MM.1S (cell line): ENCODE measurements at regions not wholly inside any gene's neighbourhood (a gene's known extent, or its start where the extent isn't known, plus 50 kb on each side); places are given as distances from the start of the nearest gene placed in this dataset.

Experiments
- DNase-seq: peaks from one replicate; pipeline ENCODE4 v3.0.0-alpha.2; 2015
- H2AFZ ChIP-seq: fragments of 300-600 bp; sonication (generic); 2 replicates; pipeline ENCODE4 v1.6.0; 2016; ENCODE audit warnings: antibody characterized with exemption, low read length
- H3F3A ChIP-seq: fragments of 300-600 bp; sonication (generic); 2 replicates; pipeline ENCODE4 v1.6.1; 2016; ENCODE audit warnings: mild to moderate bottlenecking, antibody characterized with exemption, low read length, moderate library complexity, mixed read lengths; ENCODE audit not compliant: insufficient read depth
- H3K27ac ChIP-seq: fragments of 300-600 bp; sonication (generic); 2 replicates; pipeline ENCODE4 v1.5.1; 2016; ENCODE audit warnings: mild to moderate bottlenecking, low read length
- H3K27me3 ChIP-seq: fragments of 300-600 bp; sonication (generic); replicated peaks from 2 replicates; pipeline ENCODE4 v1.6.0; 2016; ENCODE audit warnings: low read length; ENCODE audit not compliant: insufficient read depth
- H3K36me3 ChIP-seq: fragments of 300-600 bp; sonication (generic); replicated peaks from 2 replicates; pipeline ENCODE4 v1.6.1; 2016; ENCODE audit warnings: mild to moderate bottlenecking, low read length, mixed read lengths; ENCODE audit not compliant: insufficient read depth
- H3K4me1 ChIP-seq: fragments of 300-600 bp; sonication (generic); 2 replicates; pipeline ENCODE4 v1.6.1; 2016; ENCODE audit warnings: low read length, mixed read lengths
- H3K4me2 ChIP-seq: fragments of 300-600 bp; sonication (generic); 2 replicates; pipeline ENCODE4 v1.6.0; 2016; ENCODE audit warnings: low read depth, low read length
- H3K4me3 ChIP-seq: fragments of 300-600 bp; sonication (generic); 2 replicates; pipeline ENCODE4 v1.5.1; 2016; ENCODE audit warnings: low read length, mixed read lengths
- H3K79me2 ChIP-seq: fragments of 300-600 bp; sonication (generic); 2 replicates; pipeline ENCODE4 v1.6.1; 2016; ENCODE audit warnings: mixed run types, low read length, mixed read lengths
- H3K9ac ChIP-seq: fragments of 300-600 bp; sonication (generic); 2 replicates; pipeline ENCODE4 v1.6.1; 2016; ENCODE audit warnings: low read length, mixed read lengths
- H3K9me2 ChIP-seq: fragments of 300-600 bp; sonication (generic); replicated peaks from 2 replicates; pipeline ENCODE4 v1.6.1; 2016; ENCODE audit warnings: mild to moderate bottlenecking, low read length, mixed read lengths; ENCODE audit not compliant: insufficient read depth
- H3K9me3 ChIP-seq: fragments of 300-600 bp; sonication (generic); replicated peaks from 2 replicates; pipeline ENCODE4 v1.6.1; 2016; ENCODE audit warnings: mild to moderate bottlenecking, low read length, mixed read lengths; ENCODE audit not compliant: insufficient read depth
- H4K20me1 ChIP-seq: fragments of 300-600 bp; sonication (generic); 2 replicates; pipeline ENCODE4 v1.6.1; 2016; ENCODE audit warnings: mild to moderate bottlenecking, low read length, moderate library complexity, mixed read lengths; ENCODE audit not compliant: insufficient read depth
- EZH2 ChIP-seq: fragments of 300-600 bp; sonication (generic); optimal IDR thresholded peaks from 2 replicates; pipeline ENCODE3; 2017; ENCODE audit warnings: low read depth, mild to moderate bottlenecking, antibody characterized with exemption, low read length, mixed read lengths
- EZH2phosphoT487 ChIP-seq: fragments of 300-600 bp; sonication (generic); IDR thresholded peaks from 2 replicates; pipeline ENCODE4 v1.6.1; 2018; ENCODE audit warnings: antibody characterized with exemption, low read length
- TF ChIP-seq, protein P1 (sequence below): fragments of 300-600 bp; sonication (generic); IDR thresholded peaks from 2 replicates; pipeline ENCODE4 v1.5.1; 2016; ENCODE audit warnings: antibody characterized with exemption, low read length, mixed read lengths

DNA sequence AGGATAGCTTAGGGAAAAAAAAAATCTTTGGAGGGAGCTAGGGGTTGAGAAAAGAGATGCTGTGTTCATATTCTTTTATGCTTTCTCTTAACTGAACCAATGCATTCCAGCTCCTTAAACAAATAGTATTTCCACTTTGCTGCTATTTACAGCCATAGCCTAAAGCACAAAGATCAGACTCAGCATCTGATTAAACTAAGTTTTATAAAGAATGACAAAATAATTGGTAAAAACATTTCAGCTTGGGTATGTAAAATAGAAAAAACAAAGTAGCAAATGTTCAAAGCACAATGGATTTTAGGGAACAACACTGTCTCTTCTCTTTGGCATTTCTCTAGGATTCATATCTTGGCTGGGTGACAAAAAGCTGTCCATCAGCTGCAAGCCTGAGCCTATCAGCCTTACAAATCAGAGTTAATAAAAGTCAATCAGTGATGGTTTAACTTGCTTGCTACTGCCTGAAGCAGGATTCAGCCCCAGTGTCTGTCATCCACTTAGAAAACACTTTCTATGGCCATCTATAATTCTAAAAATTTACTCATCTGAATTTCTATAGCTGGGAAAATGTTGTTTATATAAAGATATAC, 232.1 kb upstream of the CDIN1 start:
- no peaks in the 10 kb centered on the region for H3K36me3 ChIP-seq
- H3K27ac ChIP-seq, result no peak overlapping the region
- DNase-seq, result no peak
- no peak overlapping the region for H3K9ac ChIP-seq
- H3K4me1 ChIP-seq, result no peaks in the 10 kb centered on the region
- H3K27me3 ChIP-seq, result no peaks in the 10 kb centered on the region
- no peaks in the 10 kb centered on the region for H4K20me1 ChIP-seq
- no peaks in the 10 kb centered on the region for H3K79me2 ChIP-seq
- no peaks in the 10 kb centered on the region for H3K9me3 ChIP-seq
- no peak overlapping the region for H2AFZ ChIP-seq
- H3K4me3 ChIP-seq, result no peak overlapping the region
- no peak overlapping the region for H3K4me2 ChIP-seq
- H3F3A ChIP-seq, result no peaks in the 10 kb centered on the region
- H3K9me2 ChIP-seq, result no peaks in the 10 kb centered on the region
- TF ChIP-seq EZH2, result no peak
- no peak for TF ChIP-seq EZH2phosphoT487
- TF ChIP-seq, protein P1, sequence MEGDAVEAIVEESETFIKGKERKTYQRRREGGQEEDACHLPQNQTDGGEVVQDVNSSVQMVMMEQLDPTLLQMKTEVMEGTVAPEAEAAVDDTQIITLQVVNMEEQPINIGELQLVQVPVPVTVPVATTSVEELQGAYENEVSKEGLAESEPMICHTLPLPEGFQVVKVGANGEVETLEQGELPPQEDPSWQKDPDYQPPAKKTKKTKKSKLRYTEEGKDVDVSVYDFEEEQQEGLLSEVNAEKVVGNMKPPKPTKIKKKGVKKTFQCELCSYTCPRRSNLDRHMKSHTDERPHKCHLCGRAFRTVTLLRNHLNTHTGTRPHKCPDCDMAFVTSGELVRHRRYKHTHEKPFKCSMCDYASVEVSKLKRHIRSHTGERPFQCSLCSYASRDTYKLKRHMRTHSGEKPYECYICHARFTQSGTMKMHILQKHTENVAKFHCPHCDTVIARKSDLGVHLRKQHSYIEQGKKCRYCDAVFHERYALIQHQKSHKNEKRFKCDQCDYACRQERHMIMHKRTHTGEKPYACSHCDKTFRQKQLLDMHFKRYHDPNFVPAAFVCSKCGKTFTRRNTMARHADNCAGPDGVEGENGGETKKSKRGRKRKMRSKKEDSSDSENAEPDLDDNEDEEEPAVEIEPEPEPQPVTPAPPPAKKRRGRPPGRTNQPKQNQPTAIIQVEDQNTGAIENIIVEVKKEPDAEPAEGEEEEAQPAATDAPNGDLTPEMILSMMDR, result no peak

DNA sequence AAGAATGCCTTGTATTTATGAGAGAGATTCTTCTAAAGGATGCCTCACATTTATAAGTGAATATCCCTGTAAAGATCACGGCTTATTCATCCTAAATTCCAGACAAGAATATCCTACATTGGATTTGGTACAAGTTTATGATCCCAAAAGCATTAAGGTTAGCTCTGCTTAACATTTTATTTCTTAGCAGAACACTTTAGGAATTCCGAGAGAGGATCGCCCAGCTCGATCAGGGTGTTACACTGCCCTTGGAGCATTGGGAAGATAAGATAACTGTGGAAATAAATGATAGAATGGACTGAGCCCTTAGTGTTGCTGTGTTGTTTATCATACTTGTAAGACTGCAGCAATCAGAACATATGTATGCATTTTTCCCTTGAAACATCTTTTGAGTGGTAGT, 223.0 kb upstream of the CDIN1 start:
- Histone ChIP-seq H3K27ac (no peak overlapping the region), H3K9ac (no peak overlapping the region), H3F3A (no peaks in the 10 kb centered on the region), H3K9me3 (no peaks in the 10 kb centered on the region), H3K9me2 (no peaks in the 10 kb centered on the region), H2AFZ (no peak overlapping the region), H3K4me3 (no peak overlapping the region), H3K27me3 (no peaks in the 10 kb centered on the region), H3K4me1 (no peaks in the 10 kb centered on the region), H3K36me3 (no peaks in the 10 kb centered on the region), H3K79me2 (no peaks in the 10 kb centered on the region), H3K4me2 (no peak overlapping the region), H4K20me1 (no peaks in the 10 kb centered on the region)
- DNase-seq, result no peak
- TF ChIP-seq EZH2, result no peak
- TF ChIP-seq EZH2phosphoT487, result no peak
- TF ChIP-seq, protein P1, result no peak

DNA sequence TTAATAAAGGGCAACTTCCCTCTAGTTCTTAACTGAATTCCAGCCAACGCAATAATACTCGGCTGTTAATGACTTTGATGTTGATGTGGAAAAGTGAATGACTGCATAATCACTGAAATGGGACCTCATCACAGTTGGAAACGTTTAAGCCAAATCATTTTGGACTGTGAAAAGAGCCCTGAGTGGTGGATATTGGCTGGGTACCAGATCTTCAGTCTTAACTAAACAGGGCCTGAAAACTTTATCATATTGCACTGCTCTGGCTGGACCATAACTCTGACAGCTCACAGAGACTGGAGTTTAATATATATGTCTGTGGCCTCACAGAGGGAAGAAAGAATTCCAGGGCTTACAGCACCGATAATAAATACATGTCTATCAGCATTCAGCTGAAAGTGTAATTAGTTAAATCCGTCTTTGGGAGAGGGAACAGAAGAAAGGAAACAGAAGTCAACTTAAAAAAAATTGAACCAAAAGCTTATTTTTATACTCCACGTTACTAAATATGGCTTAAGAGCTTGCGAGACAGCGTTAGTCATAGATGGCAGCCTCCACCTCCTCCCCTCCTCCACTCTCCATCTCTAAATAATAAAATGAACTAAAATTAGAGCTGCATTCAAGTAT, 222.3 kb upstream of the CDIN1 start:
- TF ChIP-seq, protein P1, result no peak
- TF ChIP-seq EZH2phosphoT487 (no peak), EZH2 (no peak)
- Histone ChIP-seq H3K36me3 (no peaks in the 10 kb centered on the region), H3K79me2 (no peaks in the 10 kb centered on the region), H3F3A (no peaks in the 10 kb centered on the region), H3K9ac (no peak overlapping the region), H3K4me3 (no peak overlapping the region), H3K4me1 (no peaks in the 10 kb centered on the region), H3K9me3 (no peaks in the 10 kb centered on the region), H2AFZ (no peak overlapping the region), H3K9me2 (no peaks in the 10 kb centered on the region), H4K20me1 (no peaks in the 10 kb centered on the region), H3K4me2 (no peak overlapping the region), H3K27me3 (no peaks in the 10 kb centered on the region), H3K27ac (no peak overlapping the region)
- DNase-seq, result no peak
